ENCODE measurements at regions not wholly inside any gene's neighbourhood (a gene's known extent, or its start where the extent isn't known, plus 50 kb on each side); places are given as distances from the start of the nearest gene placed in this dataset.

DNA sequence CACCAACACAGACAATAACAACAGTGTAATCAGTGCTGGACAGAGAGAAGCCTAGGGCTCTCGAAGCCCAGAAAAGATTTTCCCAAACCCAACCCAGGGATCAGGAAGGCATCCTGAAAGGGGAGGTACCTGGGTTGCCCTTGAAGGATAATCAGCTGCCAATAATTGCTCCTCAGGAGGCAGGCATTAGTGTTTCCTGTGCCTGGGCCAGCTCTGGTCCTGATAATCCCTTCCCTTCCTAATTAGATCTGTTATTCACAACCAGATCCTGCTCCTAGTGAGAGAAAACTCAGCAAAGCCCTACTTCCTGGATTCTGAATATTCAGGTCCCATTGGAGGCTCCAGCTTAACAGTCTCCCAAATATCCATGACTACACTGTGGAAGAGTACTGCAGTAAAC is 117.4 kb downstream of the DMRTA2 start:
- TF ChIP-seq RAD21 (IDR thresholded peaks at IDR 0.05; ENCODE audit: low read depth), result no peak
- TF ChIP-seq, protein P1, sequence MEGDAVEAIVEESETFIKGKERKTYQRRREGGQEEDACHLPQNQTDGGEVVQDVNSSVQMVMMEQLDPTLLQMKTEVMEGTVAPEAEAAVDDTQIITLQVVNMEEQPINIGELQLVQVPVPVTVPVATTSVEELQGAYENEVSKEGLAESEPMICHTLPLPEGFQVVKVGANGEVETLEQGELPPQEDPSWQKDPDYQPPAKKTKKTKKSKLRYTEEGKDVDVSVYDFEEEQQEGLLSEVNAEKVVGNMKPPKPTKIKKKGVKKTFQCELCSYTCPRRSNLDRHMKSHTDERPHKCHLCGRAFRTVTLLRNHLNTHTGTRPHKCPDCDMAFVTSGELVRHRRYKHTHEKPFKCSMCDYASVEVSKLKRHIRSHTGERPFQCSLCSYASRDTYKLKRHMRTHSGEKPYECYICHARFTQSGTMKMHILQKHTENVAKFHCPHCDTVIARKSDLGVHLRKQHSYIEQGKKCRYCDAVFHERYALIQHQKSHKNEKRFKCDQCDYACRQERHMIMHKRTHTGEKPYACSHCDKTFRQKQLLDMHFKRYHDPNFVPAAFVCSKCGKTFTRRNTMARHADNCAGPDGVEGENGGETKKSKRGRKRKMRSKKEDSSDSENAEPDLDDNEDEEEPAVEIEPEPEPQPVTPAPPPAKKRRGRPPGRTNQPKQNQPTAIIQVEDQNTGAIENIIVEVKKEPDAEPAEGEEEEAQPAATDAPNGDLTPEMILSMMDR (IDR thresholded peaks at IDR 0.05 in 2 of 3, conservative IDR thresholded peaks at IDR 0.05 in 1 of 3; ENCODE audit: borderline replicate concordance in 1 of 3, insufficient read depth in 1 of 3, low read depth in 2 of 3, low read length in 2 of 3), result no peak
- no peak for TF ChIP-seq POLR2AphosphoS5 (IDR thresholded peaks at IDR 0.05; ENCODE audit: low read depth, low read length)
- TF ChIP-seq, protein P2, sequence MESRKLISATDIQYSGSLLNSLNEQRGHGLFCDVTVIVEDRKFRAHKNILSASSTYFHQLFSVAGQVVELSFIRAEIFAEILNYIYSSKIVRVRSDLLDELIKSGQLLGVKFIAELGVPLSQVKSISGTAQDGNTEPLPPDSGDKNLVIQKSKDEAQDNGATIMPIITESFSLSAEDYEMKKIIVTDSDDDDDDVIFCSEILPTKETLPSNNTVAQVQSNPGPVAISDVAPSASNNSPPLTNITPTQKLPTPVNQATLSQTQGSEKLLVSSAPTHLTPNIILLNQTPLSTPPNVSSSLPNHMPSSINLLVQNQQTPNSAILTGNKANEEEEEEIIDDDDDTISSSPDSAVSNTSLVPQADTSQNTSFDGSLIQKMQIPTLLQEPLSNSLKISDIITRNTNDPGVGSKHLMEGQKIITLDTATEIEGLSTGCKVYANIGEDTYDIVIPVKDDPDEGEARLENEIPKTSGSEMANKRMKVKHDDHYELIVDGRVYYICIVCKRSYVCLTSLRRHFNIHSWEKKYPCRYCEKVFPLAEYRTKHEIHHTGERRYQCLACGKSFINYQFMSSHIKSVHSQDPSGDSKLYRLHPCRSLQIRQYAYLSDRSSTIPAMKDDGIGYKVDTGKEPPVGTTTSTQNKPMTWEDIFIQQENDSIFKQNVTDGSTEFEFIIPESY (IDR thresholded peaks at IDR 0.05; ENCODE audit: extremely low read depth, insufficient replicate concordance, low read length), result no peak
- no peak for TF ChIP-seq POLR2A (IDR thresholded peaks at IDR 0.05; ENCODE audit: borderline replicate concordance, extremely low read depth, insufficient read depth, insufficient read length)
- TF ChIP-seq ZFX (IDR thresholded peaks at IDR 0.05), result no peak
- TF ChIP-seq TCF7L2 (IDR thresholded peaks at IDR 0.05; ENCODE audit: borderline replicate concordance, extremely low read depth, insufficient read depth, insufficient read length), result no peak
- TF ChIP-seq EZH2 (IDR thresholded peaks at IDR 0.05), result no peak
- TF ChIP-seq ZNF274 (IDR thresholded peaks at IDR 0.05; ENCODE audit: low read depth, low read length), result no peak
